ENCODE measurements at regions not wholly inside any gene's neighbourhood (a gene's known extent, or its start where the extent isn't known, plus 50 kb on each side); places are given as distances from the start of the nearest gene placed in this dataset.

DNA sequence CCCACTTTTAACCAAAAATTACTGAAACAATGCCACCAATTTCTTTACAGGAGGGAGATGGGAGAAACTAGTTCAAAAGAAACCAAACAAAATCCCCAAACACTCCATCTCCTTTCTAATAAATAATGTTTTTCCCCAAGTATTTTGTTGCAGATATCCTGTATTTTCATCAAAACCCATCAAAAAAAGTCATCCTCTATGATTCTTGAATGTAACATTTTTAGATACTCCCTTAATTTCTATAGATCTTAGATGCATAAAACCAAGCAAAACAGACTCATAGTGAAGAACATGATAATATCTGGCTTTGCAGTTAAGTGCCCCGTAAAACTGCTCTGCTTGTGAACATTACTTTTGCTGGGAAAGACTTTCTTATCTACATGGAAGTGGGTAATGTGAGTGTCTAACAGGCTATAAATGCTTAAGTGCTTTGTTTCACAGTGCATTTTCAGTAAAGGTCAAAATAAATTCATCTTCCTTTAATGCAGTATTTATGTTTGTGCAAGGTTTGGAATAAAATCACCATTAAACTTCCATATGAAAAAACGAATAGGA, 77.3 kb upstream of the TBCA start:
- H3K4me3 ChIP-seq = no peak overlapping the region
- H3K27ac ChIP-seq = no peak overlapping the region
- no peaks in the 10 kb centered on the region for H3K9me3 ChIP-seq
- no peak for DNase-seq (ENCODE audit: low spot score)
- TF ChIP-seq, protein P1, sequence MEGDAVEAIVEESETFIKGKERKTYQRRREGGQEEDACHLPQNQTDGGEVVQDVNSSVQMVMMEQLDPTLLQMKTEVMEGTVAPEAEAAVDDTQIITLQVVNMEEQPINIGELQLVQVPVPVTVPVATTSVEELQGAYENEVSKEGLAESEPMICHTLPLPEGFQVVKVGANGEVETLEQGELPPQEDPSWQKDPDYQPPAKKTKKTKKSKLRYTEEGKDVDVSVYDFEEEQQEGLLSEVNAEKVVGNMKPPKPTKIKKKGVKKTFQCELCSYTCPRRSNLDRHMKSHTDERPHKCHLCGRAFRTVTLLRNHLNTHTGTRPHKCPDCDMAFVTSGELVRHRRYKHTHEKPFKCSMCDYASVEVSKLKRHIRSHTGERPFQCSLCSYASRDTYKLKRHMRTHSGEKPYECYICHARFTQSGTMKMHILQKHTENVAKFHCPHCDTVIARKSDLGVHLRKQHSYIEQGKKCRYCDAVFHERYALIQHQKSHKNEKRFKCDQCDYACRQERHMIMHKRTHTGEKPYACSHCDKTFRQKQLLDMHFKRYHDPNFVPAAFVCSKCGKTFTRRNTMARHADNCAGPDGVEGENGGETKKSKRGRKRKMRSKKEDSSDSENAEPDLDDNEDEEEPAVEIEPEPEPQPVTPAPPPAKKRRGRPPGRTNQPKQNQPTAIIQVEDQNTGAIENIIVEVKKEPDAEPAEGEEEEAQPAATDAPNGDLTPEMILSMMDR (IDR thresholded peaks at IDR 0.05) = no peak
- peaks cover 0 to 6% of the 10 kb centered on the region in 2 donors for H3K4me1 ChIP-seq
- H3K27me3 ChIP-seq = no peaks in the 10 kb centered on the region
- H3K36me3 ChIP-seq = no peaks in the 10 kb centered on the region

DNA sequence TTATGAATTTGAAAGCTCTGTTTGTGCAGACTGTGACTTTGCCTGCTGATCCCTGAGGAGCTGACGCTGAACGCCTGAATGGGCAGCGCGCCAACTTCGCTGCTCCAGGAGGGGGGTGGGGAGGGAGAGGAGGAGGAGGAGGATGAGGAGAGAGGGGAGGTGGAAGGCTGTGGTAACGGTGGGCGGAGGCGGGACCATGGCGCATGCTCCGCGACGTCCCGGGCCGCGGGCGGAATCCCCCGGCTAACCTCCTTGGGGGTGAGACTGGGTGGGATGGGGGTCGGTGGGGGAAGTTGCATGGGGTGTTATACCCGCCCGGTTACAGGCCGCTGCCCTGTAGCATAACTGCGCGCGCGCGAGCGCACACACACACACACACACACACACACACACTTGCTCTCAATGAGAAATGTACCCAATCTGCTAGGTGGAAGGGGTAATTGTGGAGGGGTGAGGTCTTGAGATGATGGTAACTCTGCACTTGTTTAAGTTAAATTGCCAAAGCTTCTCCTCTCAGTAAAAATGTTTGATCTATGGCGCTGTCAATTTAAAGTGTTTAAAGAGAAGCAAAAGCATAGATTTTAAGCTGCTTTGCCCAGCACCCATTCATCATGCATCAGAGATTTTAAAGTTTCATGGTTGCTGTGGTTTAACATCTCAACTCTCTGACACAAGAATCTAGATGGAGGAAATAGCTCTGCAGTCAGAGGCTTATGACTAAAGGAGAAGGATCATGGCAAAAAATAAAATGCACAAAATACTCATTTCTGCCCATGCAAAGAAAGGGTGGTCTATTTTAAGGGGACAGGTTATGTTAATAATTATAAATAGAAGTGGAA, 76.6 kb upstream of the TBCA start:
- TF ChIP-seq, protein P1 (IDR thresholded peaks at IDR 0.05) = no peak
- Histone ChIP-seq H3K36me3 (no peaks in the 10 kb centered on the region), H3K27ac (no peak overlapping the region), H3K27me3 (no peaks in the 10 kb centered on the region), H3K9me3 (no peaks in the 10 kb centered on the region), H3K4me1 (peaks cover 0 to 6% of the 10 kb centered on the region in 2 donors), H3K4me3 (peak overlapping the region; percentile 58 to 63)
- DNase-seq (ENCODE audit: low spot score) = no peak

DNA sequence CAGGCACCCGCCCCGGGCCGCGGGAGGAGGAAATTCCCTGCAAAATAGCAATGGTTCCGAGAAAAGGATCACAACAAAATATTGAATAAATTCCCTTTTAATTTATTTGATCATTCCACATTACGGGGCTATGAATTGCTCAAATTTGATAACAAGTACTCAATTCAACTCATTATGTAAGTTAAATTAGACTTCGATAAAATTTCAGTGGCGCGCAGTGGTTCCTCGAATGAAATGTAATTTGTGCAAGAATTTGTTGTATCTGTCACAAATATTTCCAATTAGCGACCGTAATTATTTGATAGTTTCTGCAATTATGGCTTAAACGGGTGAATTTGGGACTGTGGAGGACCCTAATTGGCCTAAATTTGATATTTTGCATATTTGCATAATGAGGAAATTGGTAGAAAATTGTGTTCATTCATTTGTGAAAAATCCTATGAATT, 76.0 kb upstream of the TBCA start:
- H3K4me1 ChIP-seq = peaks cover 0 to 6% of the 10 kb centered on the region in 2 donors
- TF ChIP-seq, protein P1 (IDR thresholded peaks at IDR 0.05) = no peak
- no peaks in the 10 kb centered on the region for H3K9me3 ChIP-seq
- no peak overlapping the region for H3K27ac ChIP-seq
- no peaks in the 10 kb centered on the region for H3K27me3 ChIP-seq
- DNase-seq (ENCODE audit: low spot score) = no peak
- H3K4me3 ChIP-seq = peak overlapping the region; percentile 58 to 63
- no peaks in the 10 kb centered on the region for H3K36me3 ChIP-seq

DNA sequence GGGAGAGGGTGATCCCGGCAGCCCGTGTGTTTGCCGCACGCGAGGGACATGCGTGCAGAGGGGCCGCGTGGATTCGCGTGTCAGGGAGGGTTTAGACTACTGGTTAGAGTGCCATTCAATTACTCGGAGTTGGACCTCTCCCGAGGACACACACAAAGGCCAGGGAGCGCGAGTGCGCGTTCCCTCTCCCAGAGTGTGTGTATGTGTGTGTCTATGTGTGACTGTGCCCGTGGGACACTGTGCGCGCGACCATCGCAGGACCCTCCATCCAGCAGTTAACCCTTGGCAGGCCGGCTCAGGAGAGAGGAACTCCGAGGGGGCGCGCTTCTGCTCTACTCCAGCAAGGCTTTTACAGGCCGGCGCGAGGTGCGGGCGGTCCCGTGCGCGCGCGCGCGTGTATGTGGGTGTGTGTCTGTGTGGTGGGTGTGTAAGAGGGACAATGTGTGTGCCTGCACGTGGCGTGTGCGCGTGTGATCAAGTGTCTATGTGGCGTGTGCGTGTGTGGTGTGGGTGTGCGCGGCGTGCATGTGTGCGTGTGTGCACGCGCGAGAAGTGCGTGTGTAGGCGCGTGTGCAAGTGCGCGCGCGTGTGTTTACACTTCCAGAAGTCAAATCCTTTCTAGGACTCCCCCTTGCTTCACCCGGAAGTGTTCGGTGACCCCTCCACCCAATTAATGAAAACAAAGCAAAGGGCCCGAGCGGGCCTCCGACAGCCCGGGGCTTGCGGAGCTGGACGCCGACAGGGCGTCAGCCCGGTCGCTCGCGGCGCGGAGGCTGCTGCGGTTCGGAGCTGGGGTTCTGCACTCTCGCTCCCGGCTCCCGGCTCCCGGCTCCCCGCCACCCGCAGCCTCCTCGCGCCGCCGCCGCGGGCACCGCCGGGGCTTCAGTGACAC, 75.3 kb upstream of the TBCA start:
- Histone ChIP-seq H3K4me1 (peaks cover 0 to 6% of the 10 kb centered on the region in 2 donors), H3K27me3 (no peaks in the 10 kb centered on the region), H3K36me3 (no peaks in the 10 kb centered on the region), H3K9me3 (no peaks in the 10 kb centered on the region), H3K27ac (peak overlapping the region in 1 of 2 donors; percentile 14), H3K4me3 (peak overlapping the region; percentile 58 to 63)
- TF ChIP-seq, protein P1 (IDR thresholded peaks at IDR 0.05) = no peak
- no peak for DNase-seq (ENCODE audit: low spot score)

DNA sequence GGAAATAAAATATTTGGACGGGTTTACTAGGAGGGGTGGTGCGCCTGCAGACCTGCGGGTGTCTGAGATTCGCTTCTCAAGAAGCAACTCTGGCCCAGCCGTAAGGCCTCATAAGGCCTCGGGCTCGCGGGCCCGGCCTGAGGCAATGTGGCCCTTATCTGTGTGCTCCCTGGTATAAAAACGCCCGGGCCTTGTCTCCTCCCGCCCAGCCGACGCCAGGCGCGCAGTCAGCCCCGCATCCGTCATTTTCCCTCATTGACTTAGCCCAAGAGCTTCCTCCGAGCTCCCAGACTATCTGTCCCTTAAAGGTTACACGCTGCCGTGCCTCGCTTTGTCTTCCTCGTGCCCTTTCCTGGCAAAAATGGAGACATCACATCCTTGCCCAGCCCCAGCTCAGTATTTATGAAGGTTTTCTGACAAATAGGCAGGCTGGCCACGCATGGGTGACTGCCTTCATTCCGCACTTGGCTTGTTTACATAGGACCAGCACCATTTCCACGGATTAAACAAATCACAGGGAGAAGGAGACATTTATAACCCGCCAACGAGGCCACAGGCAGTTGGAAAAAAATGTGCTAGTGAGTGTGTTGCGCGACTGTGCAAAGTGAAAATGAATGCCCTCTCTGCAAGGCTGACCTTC, 74.5 kb upstream of the TBCA start:
- peak overlapping the region in 1 of 2 donors; percentile 63 for H3K4me3 ChIP-seq
- peak overlapping the region in 1 of 2 donors; percentile 14 for H3K27ac ChIP-seq
- H3K9me3 ChIP-seq = no peaks in the 10 kb centered on the region
- H3K36me3 ChIP-seq = no peaks in the 10 kb centered on the region
- H3K4me1 ChIP-seq = peaks cover 0 to 6% of the 10 kb centered on the region in 2 donors
- TF ChIP-seq, protein P1 (IDR thresholded peaks at IDR 0.05) = no peak
- H3K27me3 ChIP-seq = no peaks in the 10 kb centered on the region
- no peak for DNase-seq (ENCODE audit: low spot score)

Data from right atrium auricular region (tissue), 2 donors.